HUES6 (cell line): ENCODE measurements at regions not wholly inside any gene's neighbourhood (a gene's known extent, or its start where the extent isn't known, plus 50 kb on each side); places are given as distances from the start of the nearest gene placed in this dataset.
"Not testable (repeated sequence)": the region's sequence is repeated elsewhere in the genome, so short reads cannot be mapped to it uniquely, and the experiment has no call there.

ENCODE experiments used
- H3K27ac ChIP-seq: 2 replicates; pipeline ENCODE4 v1.7.0; 2013; ENCODE audit warnings: low read depth, mild to moderate bottlenecking, low read length, inconsistent platforms
- H3K27me3 ChIP-seq: 2 replicates; pipeline ENCODE4 v1.6.1; 2013; ENCODE audit warnings: low read length; ENCODE audit not compliant: control insufficient read depth, insufficient read depth
- H3K36me3 ChIP-seq: 2 replicates; pipeline ENCODE4 v1.6.1; 2013; ENCODE audit warnings: low read length; ENCODE audit not compliant: control insufficient read depth, insufficient read depth
- H3K4me1 ChIP-seq: 2 replicates; pipeline ENCODE4 v1.6.1; 2013; ENCODE audit warnings: low read length; ENCODE audit not compliant: control insufficient read depth, insufficient read depth
- H3K4me3 ChIP-seq: 2 replicates; pipeline ENCODE4 v1.5.1; 2013; ENCODE audit warnings: low read depth, low read length
- H3K9ac ChIP-seq: one replicate; pipeline ENCODE4 v1.6.1; 2013; ENCODE audit warnings: mild to moderate bottlenecking, low read length
- H3K9me3 ChIP-seq: 2 replicates; pipeline ENCODE4 v1.6.1; 2013; ENCODE audit warnings: low read depth, low read length; ENCODE audit not compliant: control insufficient read depth, insufficient read depth

DNA sequence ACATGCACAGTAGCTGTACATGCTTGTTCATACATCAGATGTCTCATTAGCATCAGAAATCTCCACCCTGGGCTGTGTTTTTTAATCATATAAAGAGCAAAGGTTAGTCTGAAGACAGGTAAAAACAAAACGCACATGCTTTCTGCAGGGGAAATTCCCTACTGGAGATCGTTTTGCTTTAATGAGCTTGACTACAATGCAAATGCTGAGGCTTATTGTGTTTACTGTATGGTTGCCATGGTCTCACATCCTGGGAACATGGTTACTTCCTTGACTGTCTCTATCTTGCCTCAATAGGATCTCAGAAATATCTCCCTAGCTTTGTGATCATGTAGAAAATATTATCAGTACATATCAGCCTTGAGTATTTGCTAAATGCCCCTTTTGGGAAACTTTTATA lies 336.5 kb upstream of the TFPI start:
- H3K9ac ChIP-seq: no peak overlapping the region
- no peaks in the 10 kb centered on the region for H3K4me1 ChIP-seq
- no peak overlapping the region for H3K4me3 ChIP-seq
- no peaks in the 10 kb centered on the region for H3K27me3 ChIP-seq
- peaks cover 5% of the 10 kb centered on the region; the same call in 1 of the 2 replicates for H3K36me3 ChIP-seq
- peaks cover 7% of the 10 kb centered on the region for H3K9me3 ChIP-seq
- H3K27ac ChIP-seq: no peak overlapping the region

- H3K9me3 ChIP-seq: no peaks in the 10 kb centered on the region
- no peaks in the 10 kb centered on the region for H3K4me1 ChIP-seq
- no peaks in the 10 kb centered on the region for H3K36me3 ChIP-seq
- H3K9ac ChIP-seq: no peak overlapping the region
- no peak overlapping the region for H3K27ac ChIP-seq
- no peaks in the 10 kb centered on the region for H3K27me3 ChIP-seq
- H3K4me3 ChIP-seq: no peak overlapping the region
Observed at GRCh38 chr2:187900021-187900420, 345.8 kb upstream of the TFPI start.

DNA sequence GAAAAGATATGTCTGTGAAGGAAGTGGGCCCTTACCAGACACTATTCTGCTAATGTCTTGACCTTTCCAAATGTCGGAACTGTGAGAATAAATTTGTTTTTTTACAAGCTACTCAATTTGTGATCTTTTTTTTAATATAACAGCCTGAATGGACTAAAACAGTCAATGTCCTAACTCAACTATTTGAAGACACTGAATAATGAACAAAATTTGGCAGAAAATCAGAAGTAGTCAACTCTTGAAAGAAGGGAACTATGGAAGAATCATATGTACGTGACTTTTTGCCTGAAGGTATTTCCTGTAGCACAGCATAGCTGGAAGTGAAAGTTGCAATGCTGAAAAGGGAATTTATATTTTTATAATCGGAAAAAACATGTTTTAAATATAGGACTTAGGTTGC lies 351.8 kb upstream of the TFPI start:
- no peaks in the 10 kb centered on the region for H3K27me3 ChIP-seq
- H3K4me1 ChIP-seq: no peaks in the 10 kb centered on the region
- no peaks in the 10 kb centered on the region for H3K36me3 ChIP-seq
- no peak overlapping the region for H3K9ac ChIP-seq
- H3K4me3 ChIP-seq: no peak overlapping the region
- H3K9me3 ChIP-seq: no peaks in the 10 kb centered on the region
- H3K27ac ChIP-seq: no peak overlapping the region

GRCh38 chr2:187910922-187911321 lies 356.7 kb upstream of the TFPI start:
- not testable (repeated sequence) for H3K27ac ChIP-seq, H3K9ac ChIP-seq, H3K4me3 ChIP-seq, H3K4me1 ChIP-seq, H3K27me3 ChIP-seq, H3K9me3 ChIP-seq, H3K36me3 ChIP-seq

DNA sequence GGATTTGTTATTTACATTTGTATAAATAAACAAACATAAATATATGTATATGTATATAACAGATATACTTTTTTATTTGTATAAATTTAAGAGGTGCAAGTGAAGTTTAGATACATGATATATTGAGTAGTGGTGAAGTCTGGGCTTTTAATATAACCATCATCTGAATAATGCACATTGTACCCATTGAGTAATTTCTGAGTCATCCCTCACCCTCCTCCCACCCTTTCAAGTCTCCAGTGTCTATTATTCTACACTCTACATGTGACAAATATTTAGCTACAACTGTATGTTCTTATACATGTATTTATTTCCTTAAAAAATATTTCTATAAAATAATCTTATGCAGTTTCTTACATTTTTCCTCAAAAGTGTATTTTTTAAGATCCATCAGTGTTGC lies 358.7 kb upstream of the TFPI start:
- H3K27ac ChIP-seq: no peak overlapping the region
- H3K9me3 ChIP-seq: peaks cover 5% of the 10 kb centered on the region; the same call in 1 of the 2 replicates
- no peaks in the 10 kb centered on the region for H3K4me1 ChIP-seq
- H3K27me3 ChIP-seq: no peaks in the 10 kb centered on the region
- no peak overlapping the region for H3K4me3 ChIP-seq
- H3K9ac ChIP-seq: no peak overlapping the region
- no peaks in the 10 kb centered on the region for H3K36me3 ChIP-seq

- H3K9ac ChIP-seq: no peak overlapping the region
- H3K27ac ChIP-seq: no peak overlapping the region
- H3K4me1 ChIP-seq: no peaks in the 10 kb centered on the region
- no peaks in the 10 kb centered on the region for H3K27me3 ChIP-seq
- H3K36me3 ChIP-seq: no peaks in the 10 kb centered on the region
- peaks cover 5% of the 10 kb centered on the region; the same call in 1 of the 2 replicates for H3K9me3 ChIP-seq
- H3K4me3 ChIP-seq: no peak overlapping the region
Observed at GRCh38 chr2:187915810-187916209, 361.6 kb upstream of the TFPI start.

- Histone ChIP-seq H3K27me3 (no peaks in the 10 kb centered on the region), H3K9me3 (peaks cover 5% of the 10 kb centered on the region; the same call in 1 of the 2 replicates), H3K27ac (no peak overlapping the region), H3K4me1 (no peaks in the 10 kb centered on the region), H3K9ac (no peak overlapping the region), H3K36me3 (no peaks in the 10 kb centered on the region), H3K4me3 (no peak overlapping the region)
Observed at GRCh38 chr2:187916799-187917198, 362.6 kb upstream of the TFPI start.

DNA sequence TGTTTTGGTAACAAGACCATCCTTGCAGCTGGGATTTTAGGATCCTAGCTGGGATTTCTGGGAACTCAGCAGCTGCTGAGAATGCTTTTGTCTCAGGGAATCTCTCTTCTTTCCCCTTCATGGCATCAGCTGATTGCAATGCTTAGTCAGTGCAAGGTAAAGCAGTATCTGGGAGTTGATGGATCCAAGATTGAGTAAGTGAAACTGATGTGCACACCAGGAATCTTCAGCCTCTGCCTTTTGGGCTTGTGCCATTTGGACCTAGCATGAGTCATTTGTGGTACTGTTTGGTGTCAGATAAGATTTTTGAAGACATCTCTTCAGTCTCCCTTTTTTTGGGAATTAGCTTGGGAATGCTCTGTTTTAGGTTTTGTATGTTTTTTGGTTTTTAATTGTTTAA lies 363.3 kb upstream of the TFPI start:
- Histone ChIP-seq H3K4me3 (no peak overlapping the region), H3K27ac (no peak overlapping the region), H3K36me3 (no peaks in the 10 kb centered on the region), H3K9me3 (peaks cover 5% of the 10 kb centered on the region; the same call in 1 of the 2 replicates), H3K27me3 (no peaks in the 10 kb centered on the region), H3K4me1 (no peaks in the 10 kb centered on the region), H3K9ac (no peak overlapping the region)

DNA sequence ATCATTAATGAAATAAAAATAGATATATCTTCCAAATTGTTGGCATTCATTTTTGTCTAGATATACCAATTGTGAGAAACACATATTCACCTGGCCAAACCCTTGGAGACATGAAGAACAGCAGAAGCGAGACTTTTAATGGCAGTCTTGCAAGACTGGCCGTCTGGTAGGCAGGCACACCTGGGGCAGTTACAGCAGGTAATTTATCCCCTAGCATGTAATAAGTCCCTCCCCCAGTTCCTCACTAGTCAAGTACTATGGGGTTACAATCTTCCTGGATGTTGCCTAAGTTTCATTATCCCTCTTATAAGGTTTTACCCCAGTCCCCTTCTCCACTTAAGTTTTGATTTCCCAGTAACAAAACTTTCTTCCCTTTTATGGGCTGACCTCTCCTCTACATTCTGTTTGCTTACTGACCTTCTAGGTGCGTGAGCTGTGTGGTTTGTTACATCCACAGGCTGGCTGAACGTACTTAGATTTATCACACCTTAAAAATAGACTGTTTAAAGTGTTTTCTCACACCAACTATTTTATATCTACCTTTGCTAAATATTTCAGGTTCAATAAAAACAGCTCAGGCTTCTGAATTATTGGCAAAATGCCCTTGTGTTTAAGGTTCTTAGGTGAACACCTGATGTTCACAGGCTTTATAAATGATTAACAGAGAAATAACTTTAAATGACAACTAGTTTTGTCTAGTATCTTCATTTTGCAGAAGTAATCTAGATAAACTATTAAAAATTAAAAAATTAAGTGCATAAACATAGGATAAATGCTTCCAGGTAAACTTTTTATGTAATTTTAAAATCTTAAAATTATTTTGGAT lies 365.0 kb upstream of the TFPI start:
- no peak overlapping the region for H3K4me3 ChIP-seq
- no peak overlapping the region for H3K27ac ChIP-seq
- peaks cover 5% of the 10 kb centered on the region; the same call in 1 of the 2 replicates for H3K9me3 ChIP-seq
- no peaks in the 10 kb centered on the region for H3K36me3 ChIP-seq
- H3K9ac ChIP-seq: no peak overlapping the region
- H3K4me1 ChIP-seq: no peaks in the 10 kb centered on the region
- H3K27me3 ChIP-seq: no peaks in the 10 kb centered on the region

DNA sequence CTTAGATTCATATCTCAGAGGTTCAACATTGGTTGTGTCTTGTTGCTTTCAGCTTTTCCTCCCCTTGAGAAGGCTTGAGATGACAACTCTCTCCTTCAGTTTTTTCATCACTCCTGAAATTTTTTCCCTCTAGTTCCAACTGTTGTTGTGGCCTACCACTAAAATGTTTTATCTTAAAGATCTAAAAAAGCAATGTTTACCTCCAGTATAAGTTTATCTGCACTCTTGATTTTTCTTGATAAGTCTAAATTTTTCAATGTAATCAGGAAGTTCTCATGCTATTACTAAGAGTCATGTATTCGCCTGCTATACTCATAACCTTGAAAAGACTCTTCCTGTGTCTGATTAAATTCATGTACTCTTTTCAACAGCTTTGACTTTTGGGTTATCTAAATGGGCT lies 366.3 kb upstream of the TFPI start:
- H3K9me3 ChIP-seq: peaks cover 5% of the 10 kb centered on the region; the same call in 1 of the 2 replicates
- H3K27ac ChIP-seq: no peak overlapping the region
- H3K4me3 ChIP-seq: no peak overlapping the region
- H3K27me3 ChIP-seq: no peaks in the 10 kb centered on the region
- H3K9ac ChIP-seq: no peak overlapping the region
- H3K4me1 ChIP-seq: no peaks in the 10 kb centered on the region
- no peaks in the 10 kb centered on the region for H3K36me3 ChIP-seq

DNA sequence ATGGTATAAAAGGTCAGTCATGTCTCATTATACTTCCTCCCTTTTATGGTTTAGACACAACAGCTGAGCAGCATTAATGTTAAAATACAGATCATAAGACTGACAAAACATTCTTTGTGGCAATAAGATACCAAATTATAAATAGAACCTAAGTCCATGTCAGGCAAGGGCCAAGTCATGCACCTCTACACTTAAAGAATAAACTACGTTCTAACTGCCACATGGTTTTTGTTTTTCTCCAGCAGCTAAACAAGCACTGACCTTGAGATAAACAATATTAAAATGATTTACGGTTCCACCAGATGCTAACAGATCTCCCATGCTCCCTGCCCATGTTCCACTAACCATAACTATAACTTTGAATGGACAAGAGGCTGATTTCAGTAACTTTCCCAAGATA lies 368.6 kb upstream of the TFPI start:
- no peak overlapping the region for H3K4me3 ChIP-seq
- H3K36me3 ChIP-seq: no peaks in the 10 kb centered on the region
- H3K4me1 ChIP-seq: no peaks in the 10 kb centered on the region
- H3K9ac ChIP-seq: no peak overlapping the region
- no peak overlapping the region for H3K27ac ChIP-seq
- no peaks in the 10 kb centered on the region; the same call in 1 of the 2 replicates for H3K9me3 ChIP-seq
- no peaks in the 10 kb centered on the region for H3K27me3 ChIP-seq
